ENCODE measurements at regions not wholly inside any gene's neighbourhood (a gene's known extent, or its start where the extent isn't known, plus 50 kb on each side); places are given as distances from the start of the nearest gene placed in this dataset.

GRCh38 chr3:157918402-157918801 lies 187.8 kb downstream of the SHOX2 start:
- Histone ChIP-seq H3K23me2 (ENCODE audit: insufficient read length, low read depth, low read length, poor library complexity, severe bottlenecking) (no peaks in the 10 kb centered on the region), H2AK5ac (ENCODE audit: insufficient read length, low read length) (no peak overlapping the region), H3K14ac (ENCODE audit: insufficient read depth, low read length) (no peak overlapping the region), H3K79me1 (ENCODE audit: insufficient read depth, low read depth, low read length, poor library complexity, severe bottlenecking) (no peaks in the 10 kb centered on the region), H3K4me2 (ENCODE audit: insufficient read depth, insufficient read length, low read length) (no peak overlapping the region), H4K5ac (ENCODE audit: insufficient read length, low read depth, low read length) (no peak overlapping the region), H3K23ac (ENCODE audit: insufficient read length, low read depth, low read length) (no peak overlapping the region), H3K4me1 (ENCODE audit: insufficient read depth, low read length) (peaks cover 2% of the 10 kb centered on the region; the same call in 1 of the 2 replicates), H3K9me3 (ENCODE audit: control insufficient read depth, low read depth, low read length) (no peaks in the 10 kb centered on the region), H3T11ph (ENCODE audit: low read length) (no peak overlapping the region), H3K27ac (ENCODE audit: insufficient read length, low read depth, low read length) (no peak overlapping the region), H4K8ac (replicated peaks; ENCODE audit: insufficient read length, low read depth, low read length) (no peak overlapping the region), H2AFZ (ENCODE audit: low read length) (no peak overlapping the region), H2BK12ac (ENCODE audit: insufficient read length, low read depth, low read length) (no peak overlapping the region), H3K56ac (ENCODE audit: insufficient read length, low read depth, low read length) (no peak overlapping the region), H3K4ac (ENCODE audit: low read depth, low read length) (no peak overlapping the region), H2BK5ac (ENCODE audit: insufficient read length, low read length) (no peak overlapping the region), H2BK20ac (ENCODE audit: low read depth, low read length, poor library complexity, severe bottlenecking) (no peak overlapping the region), H3K27me3 (ENCODE audit: insufficient read depth, low read length) (no peaks in the 10 kb centered on the region), H2BK120ac (ENCODE audit: low read depth, low read length, poor library complexity, severe bottlenecking) (no peak overlapping the region), H3K79me2 (ENCODE audit: insufficient read depth, low read length) (no peaks in the 10 kb centered on the region), H4K91ac (ENCODE audit: insufficient read length, low read depth, low read length) (no peak overlapping the region), H2BK15ac (ENCODE audit: low read depth, low read length) (no peak overlapping the region), H3K9ac (ENCODE audit: extremely low read depth, insufficient read length, low read length) (no peak overlapping the region), H3K18ac (ENCODE audit: insufficient read length, low read depth, low read length) (no peak overlapping the region), H4K20me1 (ENCODE audit: control insufficient read depth, insufficient read depth, insufficient read length) (no peaks in the 10 kb centered on the region)
- Mint-ChIP-seq H3K36me3 (ENCODE audit: insufficient read depth in 1 of 3, low read depth in 3 of 3) (no peaks in the 10 kb centered on the region; a peak in 1 of 7 replicates), H3K4me1 (peaks cover 7 to 8% of the 10 kb centered on the region in 2 experiments), H3K27me3 (ENCODE audit: low read depth) (no peaks in the 10 kb centered on the region), H3K27ac (no peak overlapping the region), H3K9me3 (no peaks in the 10 kb centered on the region), H3K4me3 (no peak overlapping the region)
- DNase-seq: no peak
- no CpG with 5 or more reads among the region's 3 CpGs for WGBS (ENCODE audit: extremely low coverage, insufficient read length, low lambda C conversion rate)
- TF ChIP-seq CTCF (conservative IDR thresholded peaks at IDR 0.05): no peak

Measured in H9 (cell line).